Stimulated activated naive CD4-positive, alpha-beta T cell (primary cell): ENCODE measurements at regions not wholly inside any gene's neighbourhood (a gene's known extent, or its start where the extent isn't known, plus 50 kb on each side); places are given as distances from the start of the nearest gene placed in this dataset.

ENCODE experiments used
- DNase-seq, 6 experiments: peaks; one replicate each; lab custom pipeline; 2025; lab: John Stamatoyannopoulos, UW

DNA sequence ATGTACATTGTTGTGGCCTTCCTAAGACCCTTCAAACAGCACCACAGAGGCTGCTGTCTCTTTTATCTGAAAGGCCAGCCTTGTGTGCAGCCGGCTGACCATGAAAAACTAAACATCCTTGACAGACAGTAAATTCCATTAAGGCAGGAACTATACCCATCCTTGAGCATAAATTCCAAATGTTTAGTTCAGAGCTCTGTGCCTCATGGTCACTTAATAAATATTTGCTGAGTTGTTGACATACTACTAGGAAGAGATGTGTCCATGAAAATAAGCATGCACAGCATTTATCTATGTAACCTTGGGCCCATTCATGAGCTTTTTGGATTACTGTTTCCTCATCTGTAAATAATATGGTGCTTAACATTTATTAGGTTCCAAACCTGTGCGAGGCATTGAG is 424.8 kb downstream of the HRH4 start:
- no peak for DNase-seq

DNA sequence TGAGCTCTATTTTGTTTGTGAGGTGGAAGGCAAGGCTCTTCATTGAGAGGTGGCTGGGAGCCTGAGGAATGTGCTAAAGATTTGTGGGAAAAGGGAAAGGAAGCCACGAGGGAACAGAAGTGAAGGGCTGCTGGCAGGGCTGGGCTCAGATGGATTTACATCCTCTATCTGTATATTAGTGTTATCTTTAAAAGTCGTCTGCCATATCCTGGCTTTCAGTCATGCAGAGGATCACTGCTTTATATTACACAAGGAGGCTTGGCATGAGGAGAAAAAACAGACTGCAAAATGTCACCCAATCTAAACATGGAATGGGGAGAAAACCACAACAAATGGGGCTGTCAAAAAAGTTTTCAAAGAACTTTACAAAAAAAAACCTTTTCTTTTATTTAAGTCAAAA is 434.4 kb downstream of the HRH4 start:
- no peak for DNase-seq

DNA sequence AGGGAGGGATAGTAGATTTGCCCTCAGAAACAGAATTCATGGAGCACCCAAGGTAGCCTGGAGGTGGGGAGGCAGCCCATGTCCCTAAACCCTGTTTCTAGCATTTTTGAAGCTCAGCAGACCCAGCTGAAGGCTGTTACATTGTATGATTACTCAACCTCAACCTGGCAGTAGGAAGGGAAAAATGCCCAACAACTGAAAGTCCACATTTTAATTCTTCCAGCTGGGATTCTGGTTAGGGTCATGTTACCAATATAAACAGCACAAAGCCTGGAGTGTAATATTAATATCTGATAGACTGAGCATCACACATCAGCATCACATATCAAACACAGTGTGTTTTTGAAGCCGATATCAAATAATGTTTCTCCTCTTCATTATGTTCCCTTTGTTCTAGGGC is 437.0 kb downstream of the HRH4 start:
- DNase-seq: no peak

DNA sequence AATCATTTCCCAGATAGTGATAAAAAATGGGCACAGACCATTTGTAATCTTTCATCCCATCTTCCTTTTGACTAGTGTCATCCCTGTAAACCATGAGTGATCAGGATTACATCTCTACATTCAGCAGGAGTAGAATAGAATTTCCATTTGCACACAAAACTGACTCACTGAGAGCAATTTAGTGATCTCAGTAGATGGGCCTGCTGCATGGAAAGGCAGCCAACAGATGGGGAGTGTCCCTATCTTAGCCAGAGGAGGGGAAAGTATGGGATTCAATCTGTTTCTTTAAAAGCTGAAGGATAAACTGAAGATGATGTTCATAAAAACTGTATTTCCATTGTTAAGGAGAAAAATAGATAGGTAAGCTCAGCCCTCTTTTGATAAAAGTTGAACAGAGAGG is 441.7 kb downstream of the ZNF521 start:
- no peak for DNase-seq

DNA sequence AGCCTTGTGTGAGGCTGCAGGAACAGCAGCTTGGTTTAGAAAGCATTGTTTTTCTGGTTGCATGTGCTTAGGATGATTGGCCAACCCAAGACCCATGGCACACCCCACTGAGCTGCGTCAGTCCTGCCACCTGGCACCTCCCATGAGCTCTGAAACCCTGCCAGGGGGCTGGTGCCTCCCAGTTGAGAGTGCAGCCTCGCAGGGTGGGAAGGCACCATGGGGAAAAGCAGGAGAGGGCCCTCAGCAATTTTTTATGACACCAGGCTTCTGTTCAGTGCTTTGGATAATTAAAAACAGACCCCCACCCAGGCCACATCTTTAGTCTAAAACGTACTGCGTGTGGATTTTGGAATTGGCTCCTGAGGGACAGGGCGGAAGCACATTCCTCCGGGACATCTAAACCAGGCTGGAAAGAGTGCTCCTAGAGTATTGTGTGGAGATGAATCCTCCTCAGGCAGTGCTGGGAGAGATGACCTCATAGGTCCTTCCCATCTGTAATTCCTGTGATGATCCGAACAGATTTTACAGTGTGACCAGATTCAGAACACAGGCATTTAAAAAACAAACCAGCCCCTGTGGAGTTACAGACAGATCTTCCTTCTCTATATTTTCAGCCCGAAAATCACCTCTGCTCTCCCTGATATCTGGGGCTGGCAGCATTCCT is 438.3 kb downstream of the ZNF521 start:
- DNase-seq: no peak

DNA sequence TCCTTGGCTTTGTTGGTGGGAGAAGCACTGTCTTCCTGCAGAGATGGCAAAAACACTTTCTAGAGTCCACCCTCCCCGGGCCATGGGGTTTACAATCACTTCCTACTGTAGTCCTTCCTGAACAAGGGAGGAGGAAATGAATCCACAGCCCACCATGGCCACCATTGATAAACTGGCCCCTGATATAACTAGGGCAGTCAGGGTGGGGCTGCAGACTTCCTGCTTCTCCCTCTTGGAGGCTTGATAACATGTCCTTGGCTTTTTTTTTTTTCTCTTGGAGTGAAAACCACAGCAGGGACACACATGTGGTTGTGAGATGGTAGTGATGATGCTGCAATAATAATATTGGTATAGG is 437.8 kb downstream of the ZNF521 start:
- DNase-seq: no peak

DNA sequence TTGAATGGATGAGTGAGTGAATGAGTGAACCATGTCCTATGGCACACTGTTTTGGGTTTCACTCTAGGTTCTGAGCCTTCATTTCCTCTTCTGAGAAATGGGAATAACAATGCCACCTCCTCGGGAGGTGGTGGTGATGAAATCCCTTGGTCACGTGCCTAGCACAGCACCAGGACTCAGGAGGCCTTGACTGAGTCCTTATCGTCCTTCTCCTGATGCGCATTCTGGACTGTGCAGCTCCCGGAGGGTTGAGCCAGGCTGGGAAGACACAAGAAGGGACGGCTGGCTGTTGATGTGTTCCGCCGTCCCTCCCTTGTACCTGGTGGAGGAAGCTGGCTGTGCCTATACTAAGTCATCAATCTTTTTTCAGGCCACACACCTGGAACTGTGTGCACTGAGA is 437.3 kb downstream of the ZNF521 start:
- DNase-seq: no peak

DNA sequence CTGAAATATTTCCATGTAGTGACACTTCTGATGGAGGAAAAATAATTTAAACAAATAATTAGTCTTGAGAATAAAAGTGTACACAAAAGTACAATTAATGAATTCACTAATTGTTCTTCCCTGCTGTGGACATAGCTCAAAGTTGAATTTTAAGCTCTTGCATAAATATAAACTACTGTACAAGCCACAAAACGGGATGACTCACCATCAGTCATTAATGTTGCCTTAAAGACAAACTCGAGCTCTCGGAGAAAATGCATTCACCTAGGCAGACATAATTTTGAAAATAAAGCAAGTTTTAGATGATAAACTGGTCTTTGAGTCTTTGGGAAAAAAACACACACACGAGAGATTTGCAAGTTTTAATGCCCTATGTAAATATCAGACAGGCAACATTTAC is 436.4 kb downstream of the ZNF521 start:
- no peak for DNase-seq

DNA sequence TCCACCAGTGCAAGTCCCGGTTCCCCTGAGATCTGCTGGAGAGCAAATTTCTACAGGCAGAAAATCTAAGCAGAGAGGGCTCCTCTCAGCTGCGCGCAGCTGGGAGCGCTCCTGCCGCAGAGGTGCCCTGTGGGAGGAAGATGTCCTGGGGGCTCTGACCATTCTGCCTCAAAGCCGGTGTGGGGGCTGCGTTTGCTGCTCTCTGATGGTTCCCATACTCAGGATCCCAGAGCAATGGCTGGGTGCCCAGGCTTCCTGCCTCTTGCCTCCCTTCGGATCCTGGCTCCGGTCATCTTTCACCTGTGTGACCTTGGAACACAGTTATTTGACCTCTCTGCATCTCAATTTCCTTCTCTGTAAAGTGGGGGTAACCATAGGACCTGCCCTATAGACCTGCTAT is 434.2 kb downstream of the ZNF521 start:
- DNase-seq: no peak

DNA sequence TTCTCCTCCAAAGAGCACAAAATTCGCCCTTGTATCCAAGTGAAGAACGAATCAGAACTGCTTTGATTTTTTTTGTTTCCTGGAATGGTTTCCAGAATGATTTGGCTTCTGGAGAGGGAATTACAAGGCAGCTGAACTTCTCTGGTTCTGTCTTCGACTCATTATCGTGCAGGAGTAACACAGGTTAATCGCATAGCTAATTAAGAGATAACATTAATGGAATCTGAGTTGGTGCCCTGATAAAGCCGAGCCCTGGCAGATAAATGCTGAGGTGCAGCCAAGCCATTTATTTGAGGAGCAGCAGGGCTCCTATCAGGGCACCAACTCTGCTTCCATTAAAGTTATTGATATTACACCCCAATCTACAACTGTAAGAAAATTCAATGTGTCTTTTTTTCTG is 433.7 kb downstream of the ZNF521 start:
- DNase-seq: no peak

DNA sequence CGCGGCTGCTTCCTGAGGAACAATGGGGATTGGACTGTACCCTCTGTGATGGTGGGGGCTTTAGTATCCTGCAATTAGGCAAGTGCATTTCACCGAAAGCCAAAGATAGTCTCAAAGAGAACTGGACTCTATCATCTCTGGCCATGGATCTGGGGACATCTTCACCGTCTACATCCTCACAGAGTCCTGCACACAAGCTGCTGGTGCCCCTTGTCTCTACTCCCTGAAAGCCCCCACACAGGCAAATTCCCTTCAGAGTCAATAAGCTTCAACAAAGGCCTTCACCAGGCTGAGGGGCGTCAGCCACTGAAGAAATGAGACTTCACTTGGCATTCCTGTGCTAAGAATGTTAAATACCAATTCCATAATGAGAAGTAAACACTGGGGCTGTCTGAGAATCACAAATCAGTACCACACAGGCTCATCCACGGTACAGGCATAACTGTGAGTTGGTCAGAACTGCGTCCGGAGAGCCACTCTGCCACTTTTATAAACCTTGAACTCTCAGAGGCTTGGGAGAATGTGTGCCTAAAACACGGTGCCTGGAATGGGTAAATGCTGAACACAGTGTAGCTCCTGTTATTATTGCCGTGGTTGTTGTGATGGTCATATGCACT is 432.7 kb downstream of the ZNF521 start:
- DNase-seq: no peak

DNA sequence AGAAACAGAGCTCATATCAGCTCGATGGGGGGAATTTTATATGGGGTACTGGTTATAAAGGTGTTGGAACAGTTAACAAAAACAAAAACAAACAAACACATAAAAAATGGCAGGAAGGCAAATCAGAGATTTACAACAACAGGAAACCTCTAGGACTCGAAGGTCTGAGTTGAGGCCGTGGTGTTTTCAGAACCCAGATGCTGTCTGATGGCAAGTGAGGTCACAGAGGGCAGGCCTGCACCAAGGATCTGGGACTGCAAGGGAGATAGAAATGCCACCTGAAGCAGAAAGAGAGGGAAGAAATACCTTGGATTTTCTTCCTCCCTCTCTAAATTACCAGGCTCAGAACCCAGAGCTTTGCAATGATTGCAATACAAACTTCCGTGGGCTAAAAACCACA is 429.5 kb downstream of the ZNF521 start:
- DNase-seq: no peak

DNA sequence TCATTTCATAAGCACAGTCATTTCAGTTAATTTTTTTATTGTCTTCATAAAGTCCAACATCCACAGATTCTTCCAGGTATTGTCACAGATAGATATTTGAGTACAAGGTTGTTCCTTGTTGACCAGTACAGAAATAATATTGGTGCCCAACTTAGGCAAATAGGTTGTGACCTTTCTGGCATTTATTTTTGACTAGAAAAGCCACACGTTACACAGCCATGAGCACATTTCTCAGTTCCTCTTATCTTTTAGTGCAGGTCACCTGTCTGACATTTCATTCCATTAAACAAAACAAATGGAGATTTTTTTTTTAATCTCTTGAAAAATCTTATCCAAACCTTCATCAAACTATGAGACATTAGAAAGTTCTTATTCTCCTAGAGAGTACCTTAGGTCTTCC is 428.8 kb downstream of the ZNF521 start:
- no peak for DNase-seq

DNA sequence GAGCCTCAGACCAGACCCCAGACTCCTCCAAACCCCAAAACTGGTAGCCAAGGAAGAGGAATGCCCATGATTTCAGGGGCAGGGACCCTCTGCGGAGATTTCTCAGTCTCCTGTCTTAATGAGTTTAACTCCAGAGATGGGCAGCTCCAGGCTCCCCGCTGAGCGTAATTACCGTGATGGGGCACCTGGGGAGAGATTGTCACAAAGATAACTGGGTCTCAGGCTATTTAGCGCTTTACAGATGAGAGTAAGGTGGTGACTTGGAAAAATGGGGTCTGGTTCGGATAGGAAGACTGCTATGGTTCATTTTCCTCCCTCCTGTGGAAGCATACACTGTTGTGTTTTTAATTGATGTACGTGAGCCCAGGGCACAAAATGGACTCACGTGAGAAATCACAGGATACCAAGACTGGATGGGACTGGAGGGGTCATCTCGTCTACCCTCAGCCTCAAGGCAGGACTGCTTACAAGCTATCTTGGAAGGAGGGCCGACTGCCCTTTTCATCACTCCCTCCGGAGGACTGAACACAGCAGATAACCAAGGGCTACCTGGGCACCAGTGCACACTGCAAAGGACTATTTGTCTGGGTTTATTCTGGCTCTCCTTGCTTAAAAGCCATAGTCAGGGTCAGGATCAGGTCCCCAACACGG is 427.8 kb downstream of the ZNF521 start:
- no peak for DNase-seq

DNA sequence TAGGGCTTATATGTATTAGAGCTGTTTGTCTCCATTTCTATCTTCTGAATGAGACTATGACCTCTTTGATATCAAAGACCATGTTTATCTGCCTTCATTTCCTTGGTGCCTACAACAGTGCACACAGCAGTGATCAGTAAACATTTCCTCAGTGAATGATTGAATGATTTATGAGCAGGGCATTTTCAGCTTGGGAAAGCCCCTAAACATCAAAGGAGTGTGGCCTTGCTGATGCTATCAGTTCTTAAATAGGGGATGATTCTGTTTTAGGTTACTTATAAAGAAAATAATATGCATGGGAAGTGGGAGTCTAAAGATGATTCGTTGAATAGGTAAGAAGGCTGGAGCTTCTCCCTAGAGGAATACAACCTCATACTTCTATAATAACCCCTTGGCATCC is 425.3 kb downstream of the ZNF521 start:
- no peak for DNase-seq

DNA sequence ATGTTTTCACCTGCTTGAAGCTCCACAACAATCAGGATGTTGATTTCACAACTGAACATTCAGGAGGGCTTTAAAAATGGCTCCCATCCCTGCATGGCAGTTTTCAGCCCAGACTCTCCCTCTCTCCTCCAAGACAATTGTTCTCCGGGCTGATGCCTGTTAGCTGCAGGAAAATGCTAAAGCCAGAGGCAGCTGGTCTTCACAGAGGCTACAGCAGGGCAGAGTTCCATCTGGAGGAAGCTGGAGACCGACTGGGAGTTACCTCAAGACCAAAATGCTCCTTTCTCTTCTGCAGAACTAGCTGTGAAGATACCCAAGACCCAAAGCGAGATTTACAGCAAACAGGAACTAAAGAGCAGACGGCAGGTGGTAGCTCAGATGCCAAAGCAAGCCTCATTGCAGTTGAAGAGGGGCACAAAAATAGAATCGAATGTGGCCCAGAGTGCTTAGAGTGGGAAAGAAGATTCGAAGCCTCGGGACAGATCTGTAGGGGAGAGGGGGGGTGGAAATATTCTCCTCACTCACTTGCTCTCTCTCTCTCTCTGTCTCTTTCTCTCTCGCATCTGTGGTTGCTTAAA is 423.6 kb downstream of the ZNF521 start:
- DNase-seq: no peak

DNA sequence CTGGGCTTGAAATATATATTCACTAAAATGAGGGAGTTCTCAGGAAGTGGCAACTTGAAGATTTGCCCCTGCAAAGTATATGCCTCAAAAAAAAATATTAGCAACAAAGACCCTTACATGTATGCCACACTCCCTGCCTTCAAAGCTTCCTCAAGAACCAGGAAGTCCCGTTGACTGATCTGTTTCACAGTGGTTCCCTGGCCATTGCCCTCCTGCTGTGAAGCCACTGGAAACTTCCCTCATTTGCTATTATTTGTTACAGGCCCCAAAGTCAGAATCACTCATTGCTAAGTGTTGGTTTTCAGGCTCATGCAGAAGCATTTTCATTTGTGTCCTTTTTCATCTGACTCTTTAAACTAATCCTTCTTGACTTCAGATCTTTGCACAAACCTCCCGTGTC is 421.5 kb downstream of the ZNF521 start:
- no peak for DNase-seq

DNA sequence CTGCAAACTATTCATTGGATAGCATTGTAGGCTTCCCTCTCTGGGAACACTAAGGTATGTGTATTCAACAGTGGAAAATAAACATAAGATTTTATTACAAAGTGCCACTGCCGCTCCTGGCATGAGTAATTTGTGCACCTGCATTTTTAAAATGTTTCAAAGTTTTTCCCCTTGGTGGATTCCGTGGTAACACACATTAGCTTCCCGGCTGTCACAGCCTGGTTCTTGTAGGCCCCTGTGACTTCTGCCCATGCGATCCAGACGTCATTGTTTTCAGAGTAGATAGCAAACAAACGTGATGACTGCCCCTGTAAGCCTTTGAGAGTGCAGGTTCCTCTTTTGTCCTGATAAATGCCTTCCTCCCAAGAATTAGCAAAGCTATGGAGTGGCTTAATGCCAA is 421.0 kb downstream of the ZNF521 start:
- DNase-seq: no peak

DNA sequence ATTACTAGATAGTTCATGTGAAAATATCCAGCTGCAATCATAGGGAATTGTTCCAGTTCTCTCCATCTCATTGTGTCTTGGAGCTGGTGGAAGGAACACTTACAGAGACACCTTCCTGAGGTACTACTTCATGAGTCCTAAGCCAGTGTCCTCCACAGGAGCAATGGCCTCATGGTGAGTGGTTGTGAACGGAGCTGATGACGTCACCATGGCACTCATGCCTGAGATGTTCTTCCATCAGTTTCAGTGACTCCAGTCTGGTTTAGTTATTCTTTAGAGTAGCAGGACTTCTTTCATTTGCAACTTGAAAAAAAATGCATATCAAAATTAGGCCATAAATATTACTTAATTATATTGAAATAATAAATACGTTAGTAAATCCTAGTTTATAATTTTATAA is 418.6 kb downstream of the ZNF521 start:
- DNase-seq: no peak

DNA sequence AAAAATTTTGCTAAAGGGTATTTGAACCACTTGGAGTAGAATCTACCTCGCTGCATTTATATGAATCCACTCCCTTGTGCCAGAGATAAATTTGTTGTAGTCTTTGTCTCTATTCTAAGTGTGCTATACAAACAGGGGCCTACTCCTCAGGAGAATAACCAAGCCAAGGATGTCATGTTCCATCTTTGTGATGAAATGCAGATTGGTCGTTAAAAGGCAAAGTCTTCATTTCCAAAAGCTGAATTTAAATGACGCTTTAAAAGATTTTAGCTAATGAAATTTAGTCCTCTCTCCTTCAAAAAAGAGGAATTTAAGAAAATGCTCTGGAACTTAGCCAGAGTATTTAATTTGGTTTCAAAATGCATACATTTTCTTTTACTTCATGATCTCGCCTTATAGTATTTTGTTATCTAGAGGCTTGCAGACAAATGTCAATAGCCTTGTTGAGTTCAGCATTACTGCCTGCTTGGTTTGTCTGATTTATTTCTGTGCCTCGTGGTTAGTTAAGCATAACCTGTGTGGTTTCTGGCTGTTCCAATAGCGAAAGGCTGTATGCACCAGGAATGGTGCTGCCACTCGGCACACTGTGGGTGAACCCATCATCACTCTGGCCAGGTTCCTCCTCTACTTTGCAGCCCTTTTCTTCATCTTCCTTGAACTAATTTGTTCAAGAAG is 417.6 kb downstream of the ZNF521 start:
- DNase-seq: no peak

DNA sequence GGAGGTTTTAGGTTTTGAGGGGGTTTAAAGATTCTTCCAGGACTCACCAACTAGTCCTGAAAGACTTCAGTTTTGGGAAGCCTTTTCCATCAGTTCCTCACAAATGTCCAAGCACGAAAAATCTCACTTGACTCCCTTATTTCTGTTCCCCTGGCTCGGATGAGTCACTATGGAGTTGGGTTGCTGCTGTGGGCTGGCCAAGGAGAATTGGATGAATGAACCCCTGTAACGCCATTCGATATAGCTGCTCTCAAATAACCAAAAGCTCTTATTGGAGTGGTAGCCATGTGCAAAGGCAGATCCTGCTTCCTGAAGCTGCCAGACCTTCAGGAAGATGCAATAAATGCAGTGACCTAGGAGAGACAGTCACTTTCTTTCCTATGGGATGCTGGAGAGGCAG is 417.0 kb downstream of the ZNF521 start:
- no peak for DNase-seq

DNA sequence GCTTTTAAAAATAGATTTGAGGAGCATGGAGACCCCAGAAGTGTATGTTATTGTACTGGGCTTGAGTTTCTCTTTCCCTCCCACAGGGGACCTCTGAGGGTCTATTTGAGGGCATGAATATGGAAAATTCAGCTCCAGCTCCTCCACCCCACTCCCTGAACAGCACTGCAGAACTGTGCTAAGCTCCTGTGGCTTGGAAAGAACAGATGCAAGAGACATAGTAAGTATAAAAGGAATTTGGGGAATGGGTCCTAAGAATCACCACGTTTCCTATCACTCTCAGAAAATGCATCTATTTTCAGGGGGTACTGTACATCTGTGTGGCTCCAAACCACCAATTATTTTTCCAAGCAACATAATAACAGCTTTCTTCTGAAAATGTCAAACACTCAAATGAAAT is 416.1 kb downstream of the ZNF521 start:
- DNase-seq: no peak

DNA sequence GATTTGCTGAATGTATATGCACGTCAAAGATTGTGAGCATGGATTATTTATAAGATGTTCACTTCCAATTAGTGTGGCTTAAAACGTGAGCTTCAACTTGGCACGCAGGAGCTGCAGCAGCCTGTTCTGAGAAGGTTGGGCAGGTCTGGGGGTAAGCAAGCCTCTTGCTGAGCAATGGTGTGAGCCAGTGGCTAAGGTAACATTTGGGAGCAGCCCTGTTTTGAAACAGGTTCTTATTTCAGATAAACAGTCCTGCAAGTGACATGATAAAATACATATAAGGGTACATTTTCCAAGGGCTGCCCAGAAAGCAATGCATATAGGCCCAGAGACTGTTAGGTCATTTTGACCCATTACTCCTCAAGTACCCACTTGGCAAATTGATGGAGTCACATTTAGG is 415.3 kb downstream of the ZNF521 start:
- DNase-seq: no peak
